Naive thymus-derived CD4-positive, alpha-beta T cell (primary cell): ENCODE measurements at regions not wholly inside any gene's neighbourhood (a gene's known extent, or its start where the extent isn't known, plus 50 kb on each side); places are given as distances from the start of the nearest gene placed in this dataset.

Experiments
- ATAC-seq: fragments of 150-1000 bp; cut with Tn5 transposase; 2 replicates; pipeline ENCODE4 v1.10.0; 2021; ENCODE audit warnings: mild to moderate bottlenecking, moderate library complexity
- CTCF ChIA-PET: fragments of 350-600 bp; sonication (Branson Sonifier 250); formaldehyde crosslinking; loops from one replicate; lab custom pipeline; 2021; ENCODE audit warnings: antibody characterized with exemption; lab: Charles Lee
- POLR2A ChIA-PET: fragments of 350-600 bp; sonication (Branson Sonifier 250); formaldehyde crosslinking; loops from one replicate; lab custom pipeline; 2021; ENCODE audit warnings: antibody characterized with exemption, inconsistent platforms; lab: Charles Lee
- DNase-seq, 9 donors: peaks; one replicate each; pipeline versions ENCODE4 v3.0.0 to v3.0.0-alpha.2; 2020 to 2022; ENCODE audit warnings: mixed read lengths in 1 of 9
- H3K27ac ChIP-seq: one replicate; pipeline ENCODE4 v1.7.0; 2013; ENCODE audit warnings: mild to moderate bottlenecking, low read depth, low read length, moderate library complexity
- H3K27me3 ChIP-seq, 2 donors: one replicate each; pipeline ENCODE4 v1.7.0; 2013; ENCODE audit warnings: low read length in 2 of 2, mild to moderate bottlenecking in 2 of 2, moderate library complexity in 2 of 2; ENCODE audit not compliant: control insufficient read depth in 2 of 2, insufficient read depth in 2 of 2
- H3K36me3 ChIP-seq, 3 experiments: 1 replicate in 2 of 3; 2 replicates in 1 of 3; pipeline ENCODE4 v1.7.0; 2013; ENCODE audit warnings: low read length in 3 of 3, mild to moderate bottlenecking in 3 of 3, moderate library complexity in 1 of 3; ENCODE audit not compliant: insufficient read depth in 3 of 3, control insufficient read depth in 2 of 3
- H3K4me1 ChIP-seq, 2 donors: one replicate each; pipeline ENCODE4 v1.7.0; 2013; ENCODE audit warnings: low read length in 2 of 2, mild to moderate bottlenecking in 2 of 2, moderate library complexity in 1 of 2; ENCODE audit not compliant: control insufficient read depth in 2 of 2, insufficient read depth in 2 of 2
- H3K4me3 ChIP-seq: 2 replicates; pipeline ENCODE4 v1.7.0; 2013; ENCODE audit warnings: mild to moderate bottlenecking, low read length
- H3K9me3 ChIP-seq, 3 experiments: 1 replicate in 2 of 3; 2 replicates in 1 of 3; pipeline ENCODE4 v1.7.0; 2013; ENCODE audit warnings: low read length in 3 of 3; ENCODE audit not compliant: control insufficient read depth in 2 of 3
- H3K27ac Mint-ChIP-seq, 9 donors: one replicate each; pipeline ENCODE4 v1.8.0; 2020 to 2022; ENCODE audit warnings: mixed read lengths in 9 of 9, mild to moderate bottlenecking in 8 of 9, moderate library complexity in 5 of 9, inconsistent platforms in 2 of 9
- H3K27me3 Mint-ChIP-seq, 5 donors: one replicate each; pipeline ENCODE4 v1.8.0; 2021 to 2022; ENCODE audit warnings: mixed read lengths in 5 of 5, mild to moderate bottlenecking in 1 of 5
- H3K36me3 Mint-ChIP-seq, 5 donors: one replicate each; pipeline ENCODE4 v1.8.0; 2020 to 2022; ENCODE audit warnings: mixed read lengths in 5 of 5, mild to moderate bottlenecking in 3 of 5, inconsistent platforms in 1 of 5
- H3K4me1 Mint-ChIP-seq, 7 donors: one replicate each; pipeline ENCODE4 v1.8.0; 2020 to 2022; ENCODE audit warnings: mixed read lengths in 7 of 7, mild to moderate bottlenecking in 3 of 7, inconsistent platforms in 1 of 7
- H3K4me3 Mint-ChIP-seq, 10 donors: one replicate each; pipeline ENCODE4 v1.8.0; 2020 to 2022; ENCODE audit warnings: mild to moderate bottlenecking in 10 of 10, mixed read lengths in 10 of 10, moderate library complexity in 6 of 10, inconsistent platforms in 2 of 10
- H3K9me3 Mint-ChIP-seq, 11 donors: one replicate each; pipeline ENCODE4 v1.8.0; 2020 to 2022; ENCODE audit warnings: mixed read lengths in 11 of 11, mild to moderate bottlenecking in 4 of 11, inconsistent platforms in 1 of 11, moderate library complexity in 1 of 11
- intact Hi-C, 2 donors: fragments of 100-400 bp; cut with micrococcal nuclease; formaldehyde crosslinking; loops; one replicate each; pipeline ENCODE4 v1.15.1; 2023

- peak overlapping the region in 8 of 9 donors; percentile 12 to 95 (median 86) for H3K27ac Mint-ChIP-seq
- ATAC-seq (no peak), DNase-seq (no peak)
- H3K9me3 Mint-ChIP-seq = no peaks in the 10 kb centered on the region
- ChIA-PET CTCF (interaction anchor here (1.6 kb wide), 1 partner anchor 22 kb away, joined by 4 read pairs; no protein-coding TSS in a partner anchor), POLR2A (interaction anchor here (0.7 to 3.3 kb wide), 7 partner anchors 11 to 45 kb away, joined by 3 to 12 read pairs (median 7); no protein-coding TSS in a partner anchor)
- H3K36me3 Mint-ChIP-seq = peaks cover 0 to 5% (median 4%) of the 10 kb centered on the region in 5 donors
- Histone ChIP-seq H3K36me3 (no peaks in the 10 kb centered on the region), H3K27me3 (no peaks in the 10 kb centered on the region), H3K27ac (peak overlapping the region; percentile 40), H3K4me1 (peaks cover 15 to 33% of the 10 kb centered on the region in 2 donors), H3K4me3 (no peak overlapping the region), H3K9me3 (no peaks in the 10 kb centered on the region)
- H3K4me3 Mint-ChIP-seq = peak overlapping the region in 6 of 10 donors; percentile 16 to 71 (median 48)
- peaks cover 32 to 70% (median 62%) of the 10 kb centered on the region in 7 donors for H3K4me1 Mint-ChIP-seq
- peaks cover 0 to 5% (median 0%) of the 10 kb centered on the region in 5 donors for H3K27me3 Mint-ChIP-seq
- intact Hi-C loops = loop anchor here (1.0 kb wide), 2 partner anchors 9 to 24 kb away; no protein-coding TSS in a partner anchor
Observed at GRCh38 chr22:46058591-46059519, 81.9 kb upstream of the WNT7B start.

GRCh38 chr22:46060292-46061123 is 83.5 kb upstream of the WNT7B start:
- Mint-ChIP-seq H3K4me1 (peaks cover 30 to 74% (median 68%) of the 10 kb centered on the region in 7 donors), H3K27ac (peak overlapping the region in 2 of 9 donors; percentile 5 to 10), H3K4me3 (no peak overlapping the region), H3K9me3 (no peaks in the 10 kb centered on the region), H3K36me3 (peaks cover 0 to 5% (median 2%) of the 10 kb centered on the region in 5 donors), H3K27me3 (peaks cover 0 to 5% (median 0%) of the 10 kb centered on the region in 5 donors)
- ChIA-PET POLR2A (interaction anchor here (0.6 to 1.6 kb wide), 3 partner anchors 10 to 17 kb away, joined by 3 to 5 read pairs (median 5); no protein-coding TSS in a partner anchor), CTCF (interaction anchor here (0.6 kb wide), 1 partner anchor 9 kb away, joined by 3 read pairs; no protein-coding TSS in a partner anchor)
- intact Hi-C loops = no loop called here
- DNase-seq (no peak), ATAC-seq (no peak)
- Histone ChIP-seq H3K4me1 (peaks cover 11 to 27% of the 10 kb centered on the region in 2 donors), H3K4me3 (no peak overlapping the region), H3K27ac (no peak overlapping the region), H3K9me3 (no peaks in the 10 kb centered on the region), H3K36me3 (no peaks in the 10 kb centered on the region), H3K27me3 (no peaks in the 10 kb centered on the region)

- Histone ChIP-seq H3K27ac (no peak overlapping the region), H3K9me3 (no peaks in the 10 kb centered on the region), H3K4me1 (peaks cover 5 to 26% of the 10 kb centered on the region in 2 donors), H3K36me3 (no peaks in the 10 kb centered on the region), H3K27me3 (no peaks in the 10 kb centered on the region), H3K4me3 (no peak overlapping the region)
- intact Hi-C loops = no loop called here
- DNase-seq = no peak
- H3K36me3 Mint-ChIP-seq = peaks cover 0 to 5% (median 2%) of the 10 kb centered on the region in 5 donors
- H3K4me1 Mint-ChIP-seq = peaks cover 30 to 74% (median 63%) of the 10 kb centered on the region in 7 donors
- H3K27ac Mint-ChIP-seq = no peak overlapping the region
- ChIA-PET CTCF (no interaction called here), POLR2A (interaction anchor here (1.6 kb wide), 1 partner anchor 18 kb away, joined by 5 read pairs; no protein-coding TSS in a partner anchor)
- no peak overlapping the region for H3K4me3 Mint-ChIP-seq
- ATAC-seq = no peak
- peaks cover 0 to 5% (median 0%) of the 10 kb centered on the region in 5 donors for H3K27me3 Mint-ChIP-seq
- H3K9me3 Mint-ChIP-seq = no peaks in the 10 kb centered on the region
Observed at GRCh38 chr22:46061124-46061500, 84.2 kb upstream of the WNT7B start.

- H3K9me3 ChIP-seq = no peaks in the 10 kb centered on the region
- DNase-seq (no peak), ATAC-seq (no peak)
- H3K27me3 ChIP-seq = no peaks in the 10 kb centered on the region
- H3K4me3 Mint-ChIP-seq = no peak overlapping the region
- ChIA-PET CTCF (no interaction called here), POLR2A (interaction anchor here (1.6 kb wide), 2 partner anchors 18 to 19 kb away, joined by 5 to 8 read pairs; no protein-coding TSS in a partner anchor)
- intact Hi-C loops = no loop called here
- no peak overlapping the region for H3K27ac ChIP-seq
- peaks cover 0 to 5% (median 0%) of the 10 kb centered on the region in 5 donors for H3K27me3 Mint-ChIP-seq
- peaks cover 5 to 21% of the 10 kb centered on the region in 2 donors for H3K4me1 ChIP-seq
- H3K4me1 Mint-ChIP-seq = peaks cover 26 to 74% (median 62%) of the 10 kb centered on the region in 7 donors
- H3K9me3 Mint-ChIP-seq = no peaks in the 10 kb centered on the region
- peak overlapping the region in 2 of 9 donors; percentile 5 to 84 for H3K27ac Mint-ChIP-seq
- H3K4me3 ChIP-seq = no peak overlapping the region
- H3K36me3 Mint-ChIP-seq = peaks cover 0 to 5% (median 2%) of the 10 kb centered on the region in 5 donors
- H3K36me3 ChIP-seq = no peaks in the 10 kb centered on the region
Observed at GRCh38 chr22:46061501-46062231, 84.7 kb upstream of the WNT7B start.

- no peaks in the 10 kb centered on the region for H3K9me3 Mint-ChIP-seq
- peaks cover 24 to 74% (median 62%) of the 10 kb centered on the region in 7 donors for H3K4me1 Mint-ChIP-seq
- no peaks in the 10 kb centered on the region for H3K27me3 ChIP-seq
- peak overlapping the region in 6 of 9 donors; percentile 5 to 84 (median 54) for H3K27ac Mint-ChIP-seq
- ATAC-seq = no peak
- H3K27ac ChIP-seq = no peak overlapping the region
- H3K9me3 ChIP-seq = no peaks in the 10 kb centered on the region
- H3K36me3 ChIP-seq = no peaks in the 10 kb centered on the region
- POLR2A ChIA-PET = interaction anchor here (0.7 to 1.6 kb wide), 3 partner anchors 12 to 18 kb away, joined by 3 to 8 read pairs (median 4); no protein-coding TSS in a partner anchor
- intact Hi-C loops = no loop called here
- peaks cover 0 to 5% (median 2%) of the 10 kb centered on the region in 5 donors for H3K36me3 Mint-ChIP-seq
- H3K27me3 Mint-ChIP-seq = peaks cover 0 to 9% (median 0%) of the 10 kb centered on the region in 5 donors
- CTCF ChIA-PET = interaction anchor here (1.3 kb wide), 1 partner anchor 56 kb away, joined by 3 read pairs; no protein-coding TSS in a partner anchor
- H3K4me3 ChIP-seq = no peak overlapping the region
- H3K4me3 Mint-ChIP-seq = no peak overlapping the region
- DNase-seq = no peak
- H3K4me1 ChIP-seq = peaks cover 5 to 17% of the 10 kb centered on the region in 2 donors
Observed at GRCh38 chr22:46062232-46062615, 85.3 kb upstream of the WNT7B start.
